ENCODE measurements at regions not wholly inside any gene's neighbourhood (a gene's known extent, or its start where the extent isn't known, plus 50 kb on each side); places are given as distances from the start of the nearest gene placed in this dataset.

GRCh38 chr7:25928549-25929330 lies 223.3 kb upstream of the NFE2L3 start:
- no peak for DNase-seq (ENCODE audit: low spot score in 2 of 2)
- intact Hi-C loops (cut with DNase I; ENCODE audit: low total_unique reads) = no loop called here
- H3K4me3 ChIP-seq (ENCODE audit: low read depth, poor library complexity, severe bottlenecking) = no peak overlapping the region
- WGBS, 2 donors = 88 to 94% methylated on average over 5 of the region's 5 CpGs
- TF ChIP-seq CTCF (IDR thresholded peaks at IDR 0.05) (no peak), POLR2A (IDR thresholded peaks at IDR 0.05) (no peak)

DNA sequence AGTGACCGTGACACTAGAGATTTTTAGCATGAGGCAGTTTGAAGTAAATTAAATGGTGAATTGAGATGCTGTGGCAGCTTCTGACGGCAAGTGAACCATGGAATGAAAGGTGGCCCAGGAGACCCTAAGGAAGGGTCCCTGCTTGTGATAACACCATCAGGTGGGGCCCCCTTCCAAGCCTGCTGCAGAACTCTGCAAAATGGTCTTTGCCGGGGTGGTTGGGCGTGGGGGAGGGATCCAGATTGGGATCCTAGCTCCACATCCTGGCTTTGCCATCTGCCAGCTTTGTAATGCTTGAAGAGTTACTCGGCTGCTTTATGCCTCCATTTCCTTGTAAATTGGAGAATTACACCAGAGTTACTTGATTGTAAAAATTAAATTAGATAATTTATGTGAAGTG lies 222.6 kb upstream of the NFE2L3 start:
- TF ChIP-seq CTCF (IDR thresholded peaks at IDR 0.05) = no peak
- TF ChIP-seq POLR2A (IDR thresholded peaks at IDR 0.05) = no peak

DNA sequence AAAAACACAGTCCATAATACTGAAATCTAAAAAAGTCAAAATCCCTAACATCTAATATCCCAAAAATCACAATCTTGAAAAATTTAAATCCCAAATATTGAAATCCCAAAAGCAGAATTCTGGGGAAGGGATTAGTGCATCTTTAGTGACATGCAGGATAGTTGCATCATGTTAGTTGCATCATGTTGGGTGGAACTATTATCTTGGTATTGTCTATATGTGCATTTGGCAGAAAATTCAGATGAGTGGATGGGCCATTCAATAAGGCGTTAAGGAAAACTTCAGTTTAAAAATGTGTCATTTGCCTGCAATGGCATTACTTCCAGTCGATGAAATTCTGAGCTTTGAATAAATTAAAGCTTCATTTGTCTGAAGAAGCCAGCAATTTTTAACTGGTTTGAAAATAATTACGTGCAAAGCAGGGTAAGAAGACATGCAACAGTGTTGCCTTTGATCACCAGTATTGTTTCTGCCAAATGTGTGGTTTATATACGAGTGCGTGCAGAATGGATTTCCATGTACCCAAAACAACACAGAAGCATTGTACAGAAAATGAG lies 221.4 kb upstream of the NFE2L3 start:
- 77 to 82% methylated on average over 5 of the region's 5 CpGs for WGBS, 2 donors
- intact Hi-C loops (cut with DNase I; ENCODE audit: low total_unique reads) = no loop called here
- no peak overlapping the region for H3K4me3 ChIP-seq (ENCODE audit: low read depth, poor library complexity, severe bottlenecking)
- DNase-seq (ENCODE audit: low spot score in 2 of 2) = no peak
- no peak for TF ChIP-seq POLR2A (IDR thresholded peaks at IDR 0.05)
- no peak for TF ChIP-seq CTCF (IDR thresholded peaks at IDR 0.05)

More for the DNA sequence above, 222.6 kb upstream of the NFE2L3 start:
- DNase-seq (ENCODE audit: low spot score in 2 of 2) = no peak
- no peak overlapping the region for H3K4me3 ChIP-seq (ENCODE audit: low read depth, poor library complexity, severe bottlenecking)
- WGBS, 2 donors = 87 to 92% methylated on average over 5 of the region's 5 CpGs
- intact Hi-C loops (cut with DNase I; ENCODE audit: low total_unique reads) = no loop called here

DNA sequence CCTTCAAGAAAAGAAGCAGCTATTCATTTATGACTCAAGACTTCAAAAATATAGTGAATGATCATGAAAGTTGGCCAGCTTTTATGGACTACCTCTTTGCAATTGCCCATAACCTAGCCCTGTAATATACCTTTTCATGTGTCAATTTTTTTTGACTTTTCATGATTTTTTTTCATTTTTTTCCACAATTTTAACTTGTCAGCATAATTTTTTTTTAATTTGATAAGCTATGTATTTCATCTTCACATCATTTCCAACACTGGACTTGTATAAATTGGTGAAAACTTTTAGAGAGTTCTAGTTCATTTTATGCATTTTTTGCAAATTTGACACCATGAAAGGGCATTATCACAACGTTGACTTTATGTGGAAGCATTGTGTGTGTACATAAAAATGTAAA lies 220.8 kb upstream of the NFE2L3 start:
- H3K4me3 ChIP-seq (ENCODE audit: low read depth, poor library complexity, severe bottlenecking) = no peak overlapping the region
- WGBS, 2 donors = 69 to 74% methylated on average over 1 of the region's 1 CpG
- no peak for TF ChIP-seq POLR2A (IDR thresholded peaks at IDR 0.05)
- no peak for TF ChIP-seq CTCF (IDR thresholded peaks at IDR 0.05)
- intact Hi-C loops (cut with DNase I; ENCODE audit: low total_unique reads) = no loop called here
- no peak for DNase-seq (ENCODE audit: low spot score in 2 of 2)

DNA sequence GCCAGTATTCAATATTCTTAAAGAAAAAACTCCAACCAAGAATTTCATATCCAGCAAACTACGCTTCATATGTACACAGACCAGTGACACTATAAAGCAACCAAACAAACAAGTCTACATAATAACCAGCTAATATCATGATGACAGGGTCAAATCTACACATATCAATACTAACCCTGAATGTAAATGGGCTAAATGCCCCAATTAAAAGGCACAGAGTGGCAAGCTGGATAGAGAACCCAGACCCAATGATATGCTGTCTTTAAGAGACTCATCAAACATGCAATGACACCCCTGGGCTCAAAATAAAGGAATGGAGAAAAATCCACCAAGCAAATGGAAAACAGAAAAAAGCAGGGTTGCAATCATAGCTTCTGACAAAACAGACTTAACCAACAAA lies 218.1 kb upstream of the NFE2L3 start:
- WGBS, 2 donors = 96 to 97% methylated on average over 1 of the region's 1 CpG
- no peak for DNase-seq (ENCODE audit: low spot score in 2 of 2)
- TF ChIP-seq POLR2A (IDR thresholded peaks at IDR 0.05) = no peak
- TF ChIP-seq CTCF (IDR thresholded peaks at IDR 0.05) = no peak
- intact Hi-C loops (cut with DNase I; ENCODE audit: low total_unique reads) = no loop called here
- H3K4me3 ChIP-seq (ENCODE audit: low read depth, poor library complexity, severe bottlenecking) = no peak overlapping the region
